ENCODE measurements at regions not wholly inside any gene's neighbourhood (a gene's known extent, or its start where the extent isn't known, plus 50 kb on each side); places are given as distances from the start of the nearest gene placed in this dataset.

GRCh38 chr2:217269701-217270484, 410.0 kb upstream of the TNP1 start:
- no peaks in the 10 kb centered on the region for H3K79me2 ChIP-seq (ENCODE audit: insufficient read depth, low read length)
- H3K36me3 Mint-ChIP-seq, result peaks cover 0 to 3% of the 10 kb centered on the region in 2 donors
- H3K4me3 Mint-ChIP-seq, result peak overlapping the region in 1 of 2 donors; percentile 9
- peak overlapping the region in 1 of 7 donors; percentile 11 for H3K27ac Mint-ChIP-seq
- H2AFZ ChIP-seq (ENCODE audit: insufficient read depth, low read depth, low read length, poor library complexity, severe bottlenecking), result no peak overlapping the region
- peaks cover 12% of the 10 kb centered on the region in 2 donors for H3K9me3 ChIP-seq (replicated peaks in 1 of 2; ENCODE audit: control insufficient read depth in 1 of 2, insufficient read depth in 1 of 2, low read length in 2 of 2)
- intact Hi-C loops (cut with micrococcal nuclease), result no loop called here
- DNase-seq, result no peak
- no peak for TF ChIP-seq CTCF (IDR thresholded peaks at IDR 0.05)
- H3K27me3 ChIP-seq (ENCODE audit: control insufficient read depth in 2 of 2, insufficient read depth in 2 of 2, low read length in 2 of 2), result peaks cover 5 to 23% of the 10 kb centered on the region in 2 donors
- WGBS (ENCODE audit: insufficient coverage), result 53% methylated on average over 5 of the region's 8 CpGs
- H3K9ac ChIP-seq (ENCODE audit: insufficient read depth, low read length, poor library complexity, severe bottlenecking), result no peak overlapping the region
- peaks cover 11 to 42% (median 22%) of the 10 kb centered on the region in 3 donors for H3K27me3 Mint-ChIP-seq (ENCODE audit: low read depth in 3 of 3)
- no peaks in the 10 kb centered on the region for H4K20me1 ChIP-seq (ENCODE audit: insufficient read depth, low read length)
- no peak overlapping the region for H3K4me3 ChIP-seq (replicated peaks in 1 of 3; ENCODE audit: low read depth in 2 of 3, low read length in 3 of 3)
- H3K36me3 ChIP-seq (replicated peaks in 1 of 2; ENCODE audit: control insufficient read depth in 1 of 2, insufficient read depth in 2 of 2, low read length in 2 of 2), result no peaks in the 10 kb centered on the region
- H3K9me3 Mint-ChIP-seq, result peaks cover 13 to 24% (median 18%) of the 10 kb centered on the region in 7 donors
- no peaks in the 10 kb centered on the region for H3K4me1 ChIP-seq (ENCODE audit: control insufficient read depth in 1 of 2, insufficient read depth in 2 of 2, low read length in 2 of 2)
- no peak overlapping the region for H3K27ac ChIP-seq (ENCODE audit: low read depth in 1 of 2, low read length in 2 of 2)
- H3K4me1 Mint-ChIP-seq, result no peaks in the 10 kb centered on the region
- H3K4me2 ChIP-seq (replicated peaks; ENCODE audit: extremely low read depth, low read length, poor library complexity, severe bottlenecking), result no peak overlapping the region

GRCh38 chr2:217268978-217269377, 409.1 kb upstream of the TNP1 start:
- WGBS (ENCODE audit: insufficient coverage), result 88% methylated on average over 6 of the region's 7 CpGs
- H2AFZ ChIP-seq (ENCODE audit: insufficient read depth, low read depth, low read length, poor library complexity, severe bottlenecking), result no peak overlapping the region

More at GRCh38 chr2:217268978-217269377, 409.1 kb upstream of the TNP1 start:
- no peak for TF ChIP-seq CTCF (IDR thresholded peaks at IDR 0.05)
- no peak overlapping the region for H3K4me3 ChIP-seq (replicated peaks in 1 of 3; ENCODE audit: low read depth in 2 of 3, low read length in 3 of 3)
- no peak overlapping the region for H3K27ac ChIP-seq (ENCODE audit: low read depth in 1 of 2, low read length in 2 of 2)
- no peak overlapping the region for H3K9ac ChIP-seq (ENCODE audit: insufficient read depth, low read length, poor library complexity, severe bottlenecking)
- H4K20me1 ChIP-seq (ENCODE audit: insufficient read depth, low read length), result no peaks in the 10 kb centered on the region
- H3K36me3 ChIP-seq (replicated peaks in 1 of 2; ENCODE audit: control insufficient read depth in 1 of 2, insufficient read depth in 2 of 2, low read length in 2 of 2), result no peaks in the 10 kb centered on the region
- Mint-ChIP-seq H3K9me3 (peaks cover 13 to 24% (median 17%) of the 10 kb centered on the region in 7 donors), H3K36me3 (peaks cover 0 to 3% of the 10 kb centered on the region in 2 donors), H3K27me3 (ENCODE audit: low read depth in 3 of 3) (peaks cover 11 to 39% (median 18%) of the 10 kb centered on the region in 3 donors), H3K4me3 (no peak overlapping the region), H3K4me1 (no peaks in the 10 kb centered on the region), H3K27ac (no peak overlapping the region)
- intact Hi-C loops (cut with micrococcal nuclease), result no loop called here
- H3K4me2 ChIP-seq (replicated peaks; ENCODE audit: extremely low read depth, low read length, poor library complexity, severe bottlenecking), result no peak overlapping the region
- H3K4me1 ChIP-seq (ENCODE audit: control insufficient read depth in 1 of 2, insufficient read depth in 2 of 2, low read length in 2 of 2), result no peaks in the 10 kb centered on the region
- H3K79me2 ChIP-seq (ENCODE audit: insufficient read depth, low read length), result no peaks in the 10 kb centered on the region
- DNase-seq, result no peak
- H3K27me3 ChIP-seq (ENCODE audit: control insufficient read depth in 2 of 2, insufficient read depth in 2 of 2, low read length in 2 of 2), result peaks cover 5 to 23% of the 10 kb centered on the region in 2 donors
- peaks cover 12% of the 10 kb centered on the region in 2 donors for H3K9me3 ChIP-seq (replicated peaks in 1 of 2; ENCODE audit: control insufficient read depth in 1 of 2, insufficient read depth in 1 of 2, low read length in 2 of 2)

Data from CD14-positive monocyte (primary cell).